ENCODE measurements at regions not wholly inside any gene's neighbourhood (a gene's known extent, or its start where the extent isn't known, plus 50 kb on each side); places are given as distances from the start of the nearest gene placed in this dataset.

- H3K27ac Mint-ChIP-seq, result peak overlapping the region; percentile 46 to 80 (median 69)
- peak overlapping the region in 1 of 3 experiments; percentile 3 for H3K4me3 Mint-ChIP-seq
- H3K36me3 Mint-ChIP-seq (ENCODE audit: low read depth), result no peaks in the 10 kb centered on the region
- peaks cover 6% of the 10 kb centered on the region for H3K9me3 Mint-ChIP-seq
- peaks cover 39% of the 10 kb centered on the region for H3K4me1 Mint-ChIP-seq
- peaks cover 4% of the 10 kb centered on the region for H3K27me3 Mint-ChIP-seq (ENCODE audit: low read depth)
- no peak for TF ChIP-seq CTCF (IDR thresholded peaks at IDR 0.05; ENCODE audit: unreplicated experiment in 3 of 3)
Observed at GRCh38 chr16:73213732-73214455, 166.0 kb upstream of the ZFHX3 start.

GRCh38 chr16:73212431-73212830 lies 164.5 kb upstream of the ZFHX3 start:
- Mint-ChIP-seq H3K36me3 (ENCODE audit: low read depth) (no peaks in the 10 kb centered on the region), H3K27me3 (ENCODE audit: low read depth) (peaks cover 4% of the 10 kb centered on the region), H3K27ac (peak overlapping the region in 1 of 3 experiments; percentile 69), H3K4me3 (no peak overlapping the region), H3K9me3 (peaks cover 6% of the 10 kb centered on the region), H3K4me1 (peaks cover 39% of the 10 kb centered on the region)
- TF ChIP-seq CTCF (IDR thresholded peaks at IDR 0.05; ENCODE audit: unreplicated experiment in 3 of 3), result no peak

- no peaks in the 10 kb centered on the region for H3K9me3 Mint-ChIP-seq
- H3K36me3 Mint-ChIP-seq (ENCODE audit: low read depth), result no peaks in the 10 kb centered on the region
Observed at GRCh38 chr16:73210686-73211085, 162.8 kb upstream of the ZFHX3 start.

GRCh38 chr16:73210084-73210483 lies 162.2 kb upstream of the ZFHX3 start:
- no peaks in the 10 kb centered on the region for H3K36me3 Mint-ChIP-seq (ENCODE audit: low read depth)

More at GRCh38 chr16:73210686-73211085, 162.8 kb upstream of the ZFHX3 start:
- Mint-ChIP-seq H3K4me3 (no peak overlapping the region), H3K4me1 (peaks cover 38% of the 10 kb centered on the region), H3K27ac (no peak overlapping the region), H3K27me3 (ENCODE audit: low read depth) (peaks cover 3% of the 10 kb centered on the region)
- no peak for TF ChIP-seq CTCF (IDR thresholded peaks at IDR 0.05; ENCODE audit: unreplicated experiment in 3 of 3)

GRCh38 chr16:73209190-73209589 lies 161.3 kb upstream of the ZFHX3 start:
- H3K27me3 Mint-ChIP-seq (ENCODE audit: low read depth), result no peaks in the 10 kb centered on the region
- no peaks in the 10 kb centered on the region for H3K36me3 Mint-ChIP-seq (ENCODE audit: low read depth)
- TF ChIP-seq CTCF (IDR thresholded peaks at IDR 0.05; ENCODE audit: unreplicated experiment in 3 of 3), result no peak
- peaks cover 25% of the 10 kb centered on the region for H3K4me1 Mint-ChIP-seq
- no peaks in the 10 kb centered on the region for H3K9me3 Mint-ChIP-seq
- no peak overlapping the region for H3K27ac Mint-ChIP-seq
- no peak overlapping the region for H3K4me3 Mint-ChIP-seq

More at GRCh38 chr16:73210084-73210483, 162.2 kb upstream of the ZFHX3 start:
- no peak for TF ChIP-seq CTCF (IDR thresholded peaks at IDR 0.05; ENCODE audit: unreplicated experiment in 3 of 3)
- Mint-ChIP-seq H3K27me3 (ENCODE audit: low read depth) (no peaks in the 10 kb centered on the region), H3K27ac (no peak overlapping the region), H3K4me3 (no peak overlapping the region), H3K4me1 (peaks cover 32% of the 10 kb centered on the region), H3K9me3 (no peaks in the 10 kb centered on the region)

GRCh38 chr16:73206151-73206707 lies 158.3 kb upstream of the ZFHX3 start:
- Mint-ChIP-seq H3K27me3 (ENCODE audit: low read depth) (no peaks in the 10 kb centered on the region), H3K36me3 (ENCODE audit: low read depth) (no peaks in the 10 kb centered on the region), H3K9me3 (no peaks in the 10 kb centered on the region), H3K4me1 (peaks cover 16% of the 10 kb centered on the region), H3K27ac (no peak overlapping the region), H3K4me3 (no peak overlapping the region)
- TF ChIP-seq CTCF (IDR thresholded peaks at IDR 0.05; ENCODE audit: unreplicated experiment in 3 of 3), result no peak

Data from nephron (organoid).